ENCODE measurements at regions not wholly inside any gene's neighbourhood (a gene's known extent, or its start where the extent isn't known, plus 50 kb on each side); places are given as distances from the start of the nearest gene placed in this dataset.

DNA sequence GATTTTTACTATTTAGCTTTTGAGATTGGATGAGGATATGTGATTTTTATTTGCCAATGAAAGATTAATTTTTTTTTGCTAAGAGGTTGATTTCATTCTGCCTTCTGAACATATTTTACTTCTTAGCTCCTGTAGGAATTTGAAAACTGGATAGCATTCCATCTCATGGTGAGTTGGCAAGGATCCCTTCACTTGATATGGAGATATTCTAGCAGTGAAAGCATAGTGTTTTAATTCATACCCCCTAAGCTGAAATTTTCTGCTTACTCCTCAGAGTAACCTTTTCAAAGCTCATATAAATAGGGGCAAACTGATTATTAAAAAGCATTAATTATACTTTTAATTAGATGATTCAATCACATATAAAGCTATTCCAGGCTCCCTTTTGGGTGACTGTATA is 61.0 kb upstream of the KCNJ3 start:
- TF ChIP-seq, protein P1, sequence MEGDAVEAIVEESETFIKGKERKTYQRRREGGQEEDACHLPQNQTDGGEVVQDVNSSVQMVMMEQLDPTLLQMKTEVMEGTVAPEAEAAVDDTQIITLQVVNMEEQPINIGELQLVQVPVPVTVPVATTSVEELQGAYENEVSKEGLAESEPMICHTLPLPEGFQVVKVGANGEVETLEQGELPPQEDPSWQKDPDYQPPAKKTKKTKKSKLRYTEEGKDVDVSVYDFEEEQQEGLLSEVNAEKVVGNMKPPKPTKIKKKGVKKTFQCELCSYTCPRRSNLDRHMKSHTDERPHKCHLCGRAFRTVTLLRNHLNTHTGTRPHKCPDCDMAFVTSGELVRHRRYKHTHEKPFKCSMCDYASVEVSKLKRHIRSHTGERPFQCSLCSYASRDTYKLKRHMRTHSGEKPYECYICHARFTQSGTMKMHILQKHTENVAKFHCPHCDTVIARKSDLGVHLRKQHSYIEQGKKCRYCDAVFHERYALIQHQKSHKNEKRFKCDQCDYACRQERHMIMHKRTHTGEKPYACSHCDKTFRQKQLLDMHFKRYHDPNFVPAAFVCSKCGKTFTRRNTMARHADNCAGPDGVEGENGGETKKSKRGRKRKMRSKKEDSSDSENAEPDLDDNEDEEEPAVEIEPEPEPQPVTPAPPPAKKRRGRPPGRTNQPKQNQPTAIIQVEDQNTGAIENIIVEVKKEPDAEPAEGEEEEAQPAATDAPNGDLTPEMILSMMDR (IDR thresholded peaks at IDR 0.05) = no peak
- Mint-ChIP-seq H3K36me3 (ENCODE audit: low read depth) (no peaks in the 10 kb centered on the region), H3K27me3 (ENCODE audit: low read depth, poor library complexity) (no peaks in the 10 kb centered on the region), H3K4me3 (no peak overlapping the region), H3K9me3 (no peaks in the 10 kb centered on the region), H3K4me1 (no peaks in the 10 kb centered on the region), H3K27ac (no peak overlapping the region)
- no peak for DNase-seq

DNA sequence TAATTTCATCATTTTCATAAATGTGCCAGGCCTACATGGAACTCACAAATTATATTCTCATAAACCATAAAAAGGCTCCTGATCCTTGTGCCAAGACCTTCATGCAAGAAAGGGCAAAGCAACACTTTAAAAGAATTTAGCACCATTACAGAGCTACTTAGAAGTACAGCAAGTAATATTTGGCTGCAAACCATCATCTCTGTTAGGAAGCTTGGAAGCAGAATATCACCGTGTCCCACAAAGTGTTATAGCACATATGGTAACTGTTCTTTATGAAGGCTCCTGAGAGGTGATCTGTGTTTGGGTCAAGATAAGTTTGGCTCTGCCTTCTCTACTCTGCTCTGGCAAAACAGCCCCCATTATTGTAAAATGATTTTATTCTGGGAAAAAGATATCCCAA is 59.7 kb upstream of the KCNJ3 start:
- no peaks in the 10 kb centered on the region for H3K9me3 Mint-ChIP-seq
- H3K27ac Mint-ChIP-seq = no peak overlapping the region
- no peaks in the 10 kb centered on the region for H3K27me3 Mint-ChIP-seq (ENCODE audit: low read depth, poor library complexity)
- TF ChIP-seq, protein P1 (IDR thresholded peaks at IDR 0.05) = no peak
- DNase-seq = no peak
- no peaks in the 10 kb centered on the region for H3K4me1 Mint-ChIP-seq
- no peaks in the 10 kb centered on the region for H3K36me3 Mint-ChIP-seq (ENCODE audit: low read depth)
- no peak overlapping the region for H3K4me3 Mint-ChIP-seq

DNA sequence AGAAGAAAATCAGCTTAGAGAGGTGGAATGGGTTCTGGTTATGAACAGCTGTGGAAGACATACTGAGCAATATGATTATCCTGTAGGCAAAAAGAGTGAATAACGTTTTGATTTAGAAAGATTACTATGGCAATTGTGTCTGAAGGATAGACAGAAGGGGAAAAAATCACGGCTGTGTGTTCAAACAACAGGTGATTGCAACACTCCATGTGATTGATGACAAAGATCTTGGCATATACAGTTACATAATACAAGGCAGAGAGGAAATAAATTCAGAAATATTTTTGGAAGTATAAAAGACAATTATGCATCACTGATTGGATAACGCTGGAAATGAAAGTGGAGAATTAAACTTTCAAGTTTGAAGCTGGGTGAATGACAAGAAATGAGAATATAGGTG is 58.5 kb upstream of the KCNJ3 start:
- Mint-ChIP-seq H3K27me3 (ENCODE audit: low read depth, poor library complexity) (no peaks in the 10 kb centered on the region), H3K4me1 (no peaks in the 10 kb centered on the region), H3K27ac (no peak overlapping the region), H3K9me3 (no peaks in the 10 kb centered on the region), H3K4me3 (no peak overlapping the region), H3K36me3 (ENCODE audit: low read depth) (no peaks in the 10 kb centered on the region)
- TF ChIP-seq, protein P1 (IDR thresholded peaks at IDR 0.05) = no peak
- DNase-seq = no peak

Data from nephron progenitor cell (in vitro differentiated cells).